Activated T-helper 1 cell treated with anti-CD3 and anti-CD28 coated beads, Interleukin-12 subunit alpha, Interleukin-12 subunit beta, Interleukin-2, Interleukin-4 antibody, amounts not matched to agents 30 ng/mL and 10 ng/mL and 1 ng/mL, durations not matched to agents 14 hours and 24 hours and 36 hours (primary cell): ENCODE measurements at regions not wholly inside any gene's neighbourhood (a gene's known extent, or its start where the extent isn't known, plus 50 kb on each side); places are given as distances from the start of the nearest gene placed in this dataset.

ENCODE experiments used
- DNase-seq: peaks from one replicate; pipeline ENCODE4 v3.0.0; 2021; ENCODE audit warnings: low spot score
- H3K27ac Mint-ChIP-seq: one replicate; pipeline ENCODE4 v1.8.0; 2021; ENCODE audit warnings: mild to moderate bottlenecking, mixed read lengths
- H3K27me3 Mint-ChIP-seq: one replicate; pipeline ENCODE4 v1.8.0; 2022; ENCODE audit warnings: mild to moderate bottlenecking, moderate library complexity, mixed read lengths; ENCODE audit not compliant: insufficient read depth
- H3K36me3 Mint-ChIP-seq: one replicate; pipeline ENCODE4 v1.8.0; 2021; ENCODE audit warnings: low read depth, mixed read lengths
- H3K4me1 Mint-ChIP-seq: one replicate; pipeline ENCODE4 v1.8.0; 2021; ENCODE audit warnings: low read depth, mixed read lengths
- H3K4me3 Mint-ChIP-seq: one replicate; pipeline ENCODE4 v1.8.0; 2021; ENCODE audit warnings: mild to moderate bottlenecking, moderate library complexity, mixed read lengths
- H3K9me3 Mint-ChIP-seq: one replicate; pipeline ENCODE4 v1.8.0; 2021; ENCODE audit warnings: mixed read lengths
- intact Hi-C: fragments of 100-400 bp; cut with micrococcal nuclease; formaldehyde crosslinking; loops from one replicate; pipeline ENCODE4 v1.15.1; 2024

DNA sequence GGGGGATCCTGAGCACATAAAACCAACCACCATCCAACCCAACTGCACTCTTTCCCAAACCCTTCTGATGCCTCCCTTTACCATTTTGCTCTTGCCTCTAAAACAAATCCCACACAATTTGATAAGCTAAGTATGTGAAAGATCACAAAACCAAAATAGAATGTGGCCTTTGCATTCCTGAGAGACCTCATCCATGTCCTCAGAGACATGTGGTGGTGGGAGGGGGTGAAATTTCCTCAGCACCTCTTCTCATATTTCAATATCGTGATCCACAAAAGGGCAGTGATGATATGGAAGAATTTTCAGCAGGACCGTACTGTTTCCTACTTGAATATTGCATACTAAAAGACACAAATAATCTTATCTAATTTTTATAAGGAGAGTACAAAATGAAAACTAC, 423.3 kb downstream of the TLE1 start:
- Mint-ChIP-seq H3K9me3 (peaks cover 11% of the 10 kb centered on the region), H3K27ac (no peak overlapping the region), H3K4me3 (no peak overlapping the region), H3K4me1 (no peaks in the 10 kb centered on the region), H3K36me3 (no peaks in the 10 kb centered on the region), H3K27me3 (no peaks in the 10 kb centered on the region)
- no peak for DNase-seq
- intact Hi-C loops, result no loop called here

DNA sequence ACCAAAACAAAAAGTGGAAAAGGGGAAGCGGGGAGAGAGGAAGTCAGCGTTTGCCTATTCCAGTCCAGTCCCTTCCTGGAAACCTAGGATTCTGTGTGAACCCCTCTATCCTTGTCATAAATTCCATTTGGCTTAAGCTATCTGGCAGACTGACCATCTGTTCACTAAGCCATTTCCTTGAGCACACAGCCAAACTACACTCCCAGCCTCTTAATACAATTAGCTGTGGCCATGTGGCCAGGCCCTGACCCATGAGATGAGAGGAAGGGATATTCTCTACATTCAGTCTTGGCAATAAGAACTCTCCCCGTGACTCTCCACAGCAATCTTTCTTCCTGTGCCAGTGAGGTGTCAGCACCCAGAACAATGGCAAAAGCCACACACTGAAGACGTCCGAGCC, 424.8 kb downstream of the TLE1 start:
- intact Hi-C loops, result no loop called here
- H3K27me3 Mint-ChIP-seq, result no peaks in the 10 kb centered on the region

DNA sequence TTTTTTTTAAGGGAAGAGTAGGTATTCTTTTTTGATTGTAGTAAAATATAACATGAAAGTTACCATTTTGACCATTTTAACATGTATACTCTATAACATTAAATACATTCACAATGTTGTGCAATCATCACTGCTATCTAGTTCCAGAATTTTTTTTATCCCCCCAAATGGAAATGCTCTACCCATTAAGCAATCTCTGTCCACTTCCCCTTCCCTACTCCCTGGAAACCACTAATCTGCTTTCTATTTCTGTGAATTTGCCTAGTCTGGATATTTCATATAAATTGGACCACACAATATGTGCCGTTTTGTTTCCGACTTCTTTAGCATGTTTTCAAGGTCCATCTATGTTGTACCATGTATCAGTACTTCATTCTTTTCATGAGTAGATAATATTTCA, 429.5 kb downstream of the TLE1 start:
- Mint-ChIP-seq H3K27me3 (no peaks in the 10 kb centered on the region), H3K4me3 (no peak overlapping the region), H3K9me3 (peaks cover 16% of the 10 kb centered on the region), H3K36me3 (no peaks in the 10 kb centered on the region), H3K27ac (no peak overlapping the region), H3K4me1 (no peaks in the 10 kb centered on the region)
- intact Hi-C loops, result no loop called here
- DNase-seq, result no peak

More for the DNA sequence above, 424.8 kb downstream of the TLE1 start:
- Mint-ChIP-seq H3K4me1 (no peaks in the 10 kb centered on the region), H3K36me3 (no peaks in the 10 kb centered on the region), H3K9me3 (peaks cover 19% of the 10 kb centered on the region), H3K4me3 (no peak overlapping the region), H3K27ac (no peak overlapping the region)
- no peak for DNase-seq

DNA sequence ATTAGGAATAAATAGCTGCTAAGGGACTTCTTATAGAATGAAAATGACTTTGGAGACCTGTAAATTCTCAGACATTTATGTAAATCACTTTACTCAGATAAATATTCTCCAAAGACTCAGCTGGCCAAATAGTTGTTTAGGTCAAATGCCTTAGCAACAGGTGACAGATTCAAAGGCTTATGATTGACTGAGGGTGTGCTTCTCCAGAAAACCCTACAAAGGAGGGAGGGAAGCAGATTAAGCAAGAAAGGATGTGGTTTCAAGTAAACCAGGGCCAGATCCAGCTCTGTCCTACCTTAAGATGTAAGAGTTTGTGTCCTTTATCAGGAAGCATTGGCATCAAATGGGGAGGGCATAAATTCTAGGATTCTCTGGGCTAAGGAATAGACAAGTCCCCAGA, 433.0 kb downstream of the TLE1 start:
- H3K36me3 Mint-ChIP-seq, result no peaks in the 10 kb centered on the region
- no peak overlapping the region for H3K4me3 Mint-ChIP-seq
- H3K9me3 Mint-ChIP-seq, result peaks cover 8% of the 10 kb centered on the region
- no peak for DNase-seq
- H3K27ac Mint-ChIP-seq, result no peak overlapping the region
- intact Hi-C loops, result no loop called here
- H3K4me1 Mint-ChIP-seq, result no peaks in the 10 kb centered on the region
- peaks cover 2% of the 10 kb centered on the region for H3K27me3 Mint-ChIP-seq

DNA sequence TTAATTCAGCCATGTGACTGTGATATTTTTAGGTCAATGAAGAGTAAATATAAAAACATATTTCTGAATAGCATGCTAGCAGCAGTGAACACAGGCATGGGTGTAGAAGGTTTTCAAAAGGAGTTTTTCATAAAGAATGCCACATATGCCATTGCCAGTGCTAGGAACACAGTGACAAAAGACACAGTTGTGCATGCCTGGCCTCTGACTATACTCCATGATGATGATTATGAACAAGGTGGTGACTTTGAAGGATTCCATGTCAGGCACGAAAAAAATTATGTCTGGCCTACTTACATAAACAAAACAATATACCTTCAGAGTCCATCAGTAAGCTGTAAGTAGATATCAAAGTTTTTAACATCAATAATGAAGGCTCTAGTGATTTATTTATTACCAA, 438.7 kb downstream of the TLE1 start:
- intact Hi-C loops, result no loop called here

DNA sequence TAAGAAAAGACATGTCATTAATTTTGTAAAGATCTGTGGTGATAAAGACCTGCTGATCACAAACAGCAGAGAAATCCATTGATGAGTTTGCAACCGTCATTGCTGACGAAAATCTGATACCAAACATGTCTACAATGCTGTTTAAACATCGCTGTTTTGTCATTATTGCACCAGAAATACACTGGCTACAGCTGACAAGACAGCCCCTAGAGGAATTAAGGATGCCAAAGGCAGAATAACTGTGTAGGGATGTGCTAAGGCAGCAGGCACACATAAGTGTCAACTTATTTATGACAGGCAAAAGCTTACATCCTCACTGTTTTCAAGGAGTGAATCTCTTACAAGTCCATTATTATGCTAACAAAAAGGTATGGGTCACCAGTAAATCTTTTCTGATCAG, 439.3 kb downstream of the TLE1 start:
- peaks cover 2% of the 10 kb centered on the region for H3K27me3 Mint-ChIP-seq
- H3K4me1 Mint-ChIP-seq, result no peaks in the 10 kb centered on the region
- intact Hi-C loops, result no loop called here
- no peak overlapping the region for H3K4me3 Mint-ChIP-seq
- H3K9me3 Mint-ChIP-seq, result no peaks in the 10 kb centered on the region
- H3K27ac Mint-ChIP-seq, result no peak overlapping the region
- no peaks in the 10 kb centered on the region for H3K36me3 Mint-ChIP-seq
- no peak for DNase-seq

More for the DNA sequence above, 438.7 kb downstream of the TLE1 start:
- no peaks in the 10 kb centered on the region for H3K36me3 Mint-ChIP-seq
- no peak overlapping the region for H3K4me3 Mint-ChIP-seq
- H3K4me1 Mint-ChIP-seq, result no peaks in the 10 kb centered on the region
- no peaks in the 10 kb centered on the region for H3K9me3 Mint-ChIP-seq
- peaks cover 2% of the 10 kb centered on the region for H3K27me3 Mint-ChIP-seq
- H3K27ac Mint-ChIP-seq, result no peak overlapping the region
- no peak for DNase-seq

DNA sequence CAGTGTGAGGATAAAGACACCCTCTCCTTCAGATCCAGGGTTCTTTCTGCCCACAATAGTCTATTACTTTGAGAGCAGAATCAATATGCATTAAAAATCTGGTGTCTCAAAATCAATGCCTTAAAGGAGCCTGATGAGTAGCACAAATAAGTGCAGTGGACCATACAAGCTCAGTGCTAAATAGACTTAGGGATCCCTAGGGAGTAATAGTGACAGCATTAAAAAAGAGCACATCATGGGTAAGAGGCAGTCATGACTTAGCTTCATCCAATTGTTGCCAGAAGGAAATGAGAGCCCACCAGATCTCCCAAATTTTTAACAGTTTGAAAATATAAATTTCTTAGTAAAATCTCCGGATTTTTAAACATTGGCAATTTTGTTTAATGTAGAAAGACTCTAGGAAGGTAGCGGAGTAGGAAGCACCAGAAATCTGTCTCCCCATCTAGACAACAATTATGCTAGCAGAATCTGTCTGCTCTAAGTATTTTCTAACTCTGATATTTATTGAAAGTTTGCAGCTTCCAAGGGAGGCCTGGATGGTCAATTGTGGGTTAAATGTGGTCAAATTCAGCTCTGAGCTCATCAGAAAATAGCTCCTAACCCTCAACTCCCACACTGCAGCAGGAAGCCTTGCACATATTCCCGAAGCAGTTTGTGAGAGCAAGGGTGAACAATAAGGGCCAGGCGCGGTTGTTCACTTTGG, 443.9 kb downstream of the TLE1 start:
- no peaks in the 10 kb centered on the region for H3K27me3 Mint-ChIP-seq
- H3K27ac Mint-ChIP-seq, result no peak overlapping the region
- no peaks in the 10 kb centered on the region for H3K9me3 Mint-ChIP-seq
- DNase-seq, result no peak
- no peaks in the 10 kb centered on the region for H3K4me1 Mint-ChIP-seq
- no peak overlapping the region for H3K4me3 Mint-ChIP-seq
- intact Hi-C loops, result no loop called here
- no peaks in the 10 kb centered on the region for H3K36me3 Mint-ChIP-seq

DNA sequence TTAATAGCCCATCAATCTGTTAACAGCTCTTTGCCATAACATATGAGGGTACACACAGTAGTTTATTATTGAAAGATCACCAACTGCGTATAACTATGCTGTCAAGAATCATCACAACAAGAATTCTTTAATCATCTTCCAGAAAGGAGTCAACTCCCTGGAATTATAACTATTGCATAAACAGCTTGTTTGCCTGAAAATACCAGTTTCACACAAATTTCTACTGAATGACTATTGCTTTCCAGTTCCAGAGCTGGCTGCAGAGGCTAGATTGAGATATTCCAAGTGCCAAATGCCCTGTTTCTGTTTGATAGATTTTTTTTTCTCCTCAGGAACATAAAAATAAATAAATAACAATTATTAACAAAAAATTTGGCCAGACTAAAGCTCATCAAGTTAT, 444.7 kb downstream of the TLE1 start:
- no peak for DNase-seq
- Mint-ChIP-seq H3K4me1 (no peaks in the 10 kb centered on the region), H3K27me3 (no peaks in the 10 kb centered on the region), H3K36me3 (no peaks in the 10 kb centered on the region), H3K9me3 (no peaks in the 10 kb centered on the region), H3K4me3 (no peak overlapping the region), H3K27ac (no peak overlapping the region)
- intact Hi-C loops, result no loop called here

DNA sequence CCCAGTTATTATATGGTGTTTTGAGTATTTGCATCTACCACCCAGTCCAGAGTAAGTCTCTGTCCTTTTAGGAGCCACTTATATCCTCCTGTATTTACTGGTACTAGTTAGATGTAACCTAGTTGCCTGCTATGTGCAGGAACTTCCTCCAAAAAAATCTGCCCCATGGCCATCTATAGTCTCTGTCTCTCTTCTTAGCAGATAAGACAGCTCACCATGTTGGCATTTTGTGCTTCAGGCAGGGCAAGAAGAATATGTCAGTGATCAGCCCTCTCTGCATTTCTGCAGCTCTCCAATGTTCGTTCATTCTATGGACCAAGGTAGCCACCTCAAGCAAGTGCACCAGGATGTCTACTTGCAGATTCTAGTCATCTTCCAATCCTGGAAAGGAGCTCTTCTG, 446.5 kb downstream of the TLE1 start:
- intact Hi-C loops, result no loop called here
- H3K27ac Mint-ChIP-seq, result no peak overlapping the region
- H3K4me3 Mint-ChIP-seq, result no peak overlapping the region
- no peaks in the 10 kb centered on the region for H3K27me3 Mint-ChIP-seq
- H3K36me3 Mint-ChIP-seq, result no peaks in the 10 kb centered on the region
- no peaks in the 10 kb centered on the region for H3K4me1 Mint-ChIP-seq
- no peak for DNase-seq
- no peaks in the 10 kb centered on the region for H3K9me3 Mint-ChIP-seq

DNA sequence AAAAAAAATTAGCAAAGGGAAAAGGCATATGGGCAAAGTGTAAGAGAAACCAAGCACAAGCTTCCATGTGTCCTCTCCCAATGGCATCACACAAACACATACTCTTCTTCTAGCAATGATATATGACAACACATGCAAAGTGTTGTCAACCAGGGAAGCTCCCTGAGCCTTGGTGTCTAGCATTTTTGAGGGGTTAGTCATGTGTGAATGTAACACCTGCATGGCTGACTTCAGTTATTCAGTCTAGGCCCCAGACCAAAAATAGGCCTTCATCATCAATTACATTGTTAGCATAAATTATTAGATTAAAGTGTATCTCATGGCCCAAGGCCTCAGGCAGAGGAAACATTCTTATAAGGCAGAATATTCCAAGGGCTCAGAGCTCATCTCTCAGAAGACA, 450.0 kb downstream of the TLE1 start:
- no peaks in the 10 kb centered on the region for H3K4me1 Mint-ChIP-seq
- intact Hi-C loops, result no loop called here
- no peak overlapping the region for H3K4me3 Mint-ChIP-seq
- no peak for DNase-seq
- no peaks in the 10 kb centered on the region for H3K27me3 Mint-ChIP-seq
- H3K9me3 Mint-ChIP-seq, result no peaks in the 10 kb centered on the region
- no peak overlapping the region for H3K27ac Mint-ChIP-seq
- H3K36me3 Mint-ChIP-seq, result no peaks in the 10 kb centered on the region

DNA sequence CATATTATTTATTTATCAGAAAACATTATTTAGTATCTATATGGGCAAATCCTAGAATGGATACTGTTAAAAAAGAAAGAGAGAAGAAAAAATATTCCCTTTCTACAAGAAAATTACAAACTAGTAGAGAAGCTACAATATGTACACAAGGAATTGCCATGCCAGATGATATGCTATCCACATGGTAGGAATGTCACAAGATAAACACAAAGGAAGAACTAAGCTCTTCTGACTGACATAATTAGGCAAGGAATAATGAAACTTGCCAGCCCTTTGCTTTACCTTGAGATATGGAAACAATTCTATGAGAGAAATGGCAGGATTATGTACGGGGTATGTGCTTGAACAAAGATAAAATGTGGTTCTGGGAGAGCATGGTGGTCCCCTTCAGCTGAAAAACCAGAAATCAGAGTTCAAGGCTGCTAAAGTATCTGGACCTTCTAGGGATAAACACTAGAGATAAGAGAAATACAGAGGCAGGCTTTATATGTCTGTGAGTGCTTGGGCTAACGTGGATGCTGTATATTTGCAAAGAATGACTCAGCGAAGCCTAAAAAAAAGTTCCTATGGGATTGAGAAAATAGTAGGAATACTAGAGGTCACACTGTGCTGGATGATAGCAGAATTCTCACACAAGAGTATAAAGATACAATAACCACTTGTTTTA, 451.6 kb downstream of the TLE1 start:
- no peak for DNase-seq
- Mint-ChIP-seq H3K9me3 (no peaks in the 10 kb centered on the region), H3K4me1 (no peaks in the 10 kb centered on the region), H3K4me3 (no peak overlapping the region), H3K36me3 (no peaks in the 10 kb centered on the region), H3K27ac (no peak overlapping the region), H3K27me3 (no peaks in the 10 kb centered on the region)
- intact Hi-C loops, result no loop called here

DNA sequence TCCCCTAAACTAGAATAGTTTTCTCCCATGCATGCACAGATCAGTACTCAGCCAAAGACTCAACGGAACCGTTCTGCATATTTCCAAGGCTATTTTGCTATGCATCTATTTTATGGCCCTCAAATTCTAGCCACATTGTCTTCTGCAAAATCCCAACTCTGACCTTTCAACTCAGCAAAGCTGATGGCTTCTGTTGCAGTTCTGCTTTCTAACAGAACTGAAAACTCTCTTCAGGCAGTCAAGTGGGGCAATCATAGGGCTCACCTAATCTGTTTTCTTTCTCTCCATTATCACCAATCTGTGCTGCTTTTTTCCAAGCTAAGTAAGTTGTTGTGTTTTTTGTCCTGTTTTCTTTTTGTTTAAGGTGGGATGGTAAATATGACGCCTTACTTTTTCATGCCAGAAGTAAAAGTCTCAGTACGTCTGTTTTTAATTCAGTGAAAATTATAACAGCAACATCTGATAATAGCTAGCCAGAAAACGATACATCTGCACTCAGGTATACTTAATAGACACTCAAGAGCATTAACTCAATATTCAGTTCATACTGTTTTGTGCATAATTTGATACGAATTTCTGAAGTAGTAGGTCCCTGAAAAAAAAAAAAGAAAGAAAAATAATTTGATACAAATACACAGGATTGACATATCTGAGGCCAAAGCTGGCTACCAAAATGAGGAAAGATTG, 454.3 kb downstream of the TLE1 start:
- DNase-seq, result no peak
- Mint-ChIP-seq H3K36me3 (no peaks in the 10 kb centered on the region), H3K4me1 (no peaks in the 10 kb centered on the region), H3K4me3 (no peak overlapping the region), H3K27ac (no peak overlapping the region), H3K27me3 (no peaks in the 10 kb centered on the region), H3K9me3 (no peaks in the 10 kb centered on the region)
- intact Hi-C loops, result no loop called here

DNA sequence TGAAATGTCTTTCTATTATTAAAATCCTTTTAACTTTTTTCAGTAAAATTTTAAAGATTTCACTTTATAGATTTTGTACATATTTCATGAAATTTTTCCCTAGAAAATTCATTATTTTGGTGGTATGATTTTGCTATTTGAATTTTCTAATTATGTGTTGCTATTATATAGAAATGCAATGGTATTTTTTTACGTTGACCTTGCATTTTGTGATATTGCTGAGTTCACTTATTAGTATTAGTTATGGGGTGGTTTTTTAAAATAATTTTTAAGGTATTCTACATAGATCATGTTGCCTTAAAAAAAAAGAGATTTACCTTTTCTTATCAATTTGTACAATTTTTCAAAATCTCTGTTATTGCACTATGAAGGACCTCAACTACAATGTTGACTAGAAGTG, 458.3 kb downstream of the TLE1 start:
- intact Hi-C loops, result no loop called here
- Mint-ChIP-seq H3K27me3 (no peaks in the 10 kb centered on the region), H3K27ac (no peak overlapping the region), H3K36me3 (no peaks in the 10 kb centered on the region), H3K9me3 (no peaks in the 10 kb centered on the region), H3K4me3 (no peak overlapping the region), H3K4me1 (no peaks in the 10 kb centered on the region)
- DNase-seq, result no peak
